ENCODE measurements at regions not wholly inside any gene's neighbourhood (a gene's known extent, or its start where the extent isn't known, plus 50 kb on each side); places are given as distances from the start of the nearest gene placed in this dataset.

- intact Hi-C loops (cut with micrococcal nuclease; ENCODE audit: unreplicated experiment) (no loop called here), in situ Hi-C loops (cut with HindIII; ENCODE audit: low pct_unique_long_range_greater_than_20kb, low sequenced_read_pairs) (no loop called here)
- CTCF ChIA-PET, result no interaction called here
- DNase-seq (ENCODE audit: low read depth, low spot score), result no peak
- H3K27ac ChIP-seq (ENCODE audit: low read length), result no peak overlapping the region
- no peaks in the 10 kb centered on the region for H3K4me1 ChIP-seq (ENCODE audit: control insufficient read depth, insufficient read depth, low read length)
- H3K36me3 ChIP-seq (ENCODE audit: control insufficient read depth, insufficient read depth, low read length), result no peaks in the 10 kb centered on the region
- H3K27me3 ChIP-seq (ENCODE audit: control insufficient read depth, insufficient read depth, low read length), result peaks cover 13% of the 10 kb centered on the region; the same call in 1 of the 2 replicates
- no peak for TF ChIP-seq REST (IDR thresholded peaks at IDR 0.05; ENCODE audit: insufficient read depth in 1 of 2, low read depth in 2 of 2, low read length in 1 of 2)
- no peak for TF ChIP-seq TCF7L2 (IDR thresholded peaks at IDR 0.05; ENCODE audit: low read depth, low read length)
- no peak for TF ChIP-seq SIN3A (IDR thresholded peaks at IDR 0.05; ENCODE audit: borderline replicate concordance, insufficient read depth, low read depth, low read length)
- TF ChIP-seq CTCF (IDR thresholded peaks at IDR 0.05), result no peak
- TF ChIP-seq POLR2AphosphoS5 (IDR thresholded peaks at IDR 0.05; ENCODE audit: low read depth, low read length), result no peak
- ATAC-seq, result no peak
- POLR2A ChIA-PET, result no interaction called here
- H3K4me3 ChIP-seq (ENCODE audit: low read depth in 2 of 2, low read length in 2 of 2), result no peak overlapping the region
- H3K9me3 ChIP-seq (ENCODE audit: control insufficient read depth, insufficient read depth, low read depth, low read length), result no peaks in the 10 kb centered on the region
- BruUV-seq (replicated peaks), result no TSS peak
Measured at GRCh38 chr10:130775311-130775710, 536.2 kb downstream of the TCERG1L start.

GRCh38 chr10:130776724-130777123 is 534.8 kb downstream of the TCERG1L start:
- peaks cover 14% of the 10 kb centered on the region; the same call in 1 of the 2 replicates for H3K27me3 ChIP-seq (ENCODE audit: control insufficient read depth, insufficient read depth, low read length)
- DNase-seq (ENCODE audit: low read depth, low spot score) (no peak), ATAC-seq (no peak)
- in situ Hi-C loops (cut with HindIII; ENCODE audit: low pct_unique_long_range_greater_than_20kb, low sequenced_read_pairs), result no loop called here
- intact Hi-C loops (cut with micrococcal nuclease; ENCODE audit: unreplicated experiment), result no loop called here
- H3K27ac ChIP-seq (ENCODE audit: low read length), result no peak overlapping the region
- H3K4me1 ChIP-seq (ENCODE audit: control insufficient read depth, insufficient read depth, low read length), result no peaks in the 10 kb centered on the region
- TF ChIP-seq SIN3A (IDR thresholded peaks at IDR 0.05; ENCODE audit: borderline replicate concordance, insufficient read depth, low read depth, low read length) (no peak), TCF7L2 (IDR thresholded peaks at IDR 0.05; ENCODE audit: low read depth, low read length) (no peak), REST (IDR thresholded peaks at IDR 0.05; ENCODE audit: insufficient read depth in 1 of 2, low read depth in 2 of 2, low read length in 1 of 2) (no peak), CTCF (IDR thresholded peaks at IDR 0.05) (no peak), POLR2AphosphoS5 (IDR thresholded peaks at IDR 0.05; ENCODE audit: low read depth, low read length) (no peak)
- ChIA-PET CTCF (no interaction called here), POLR2A (no interaction called here)
- BruUV-seq (replicated peaks), result no TSS peak
- no peaks in the 10 kb centered on the region for H3K36me3 ChIP-seq (ENCODE audit: control insufficient read depth, insufficient read depth, low read length)
- H3K9me3 ChIP-seq (ENCODE audit: control insufficient read depth, insufficient read depth, low read depth, low read length), result no peaks in the 10 kb centered on the region
- H3K4me3 ChIP-seq (ENCODE audit: low read depth in 2 of 2, low read length in 2 of 2), result no peak overlapping the region
